ENCODE measurements at regions not wholly inside any gene's neighbourhood (a gene's known extent, or its start where the extent isn't known, plus 50 kb on each side); places are given as distances from the start of the nearest gene placed in this dataset.

DNA sequence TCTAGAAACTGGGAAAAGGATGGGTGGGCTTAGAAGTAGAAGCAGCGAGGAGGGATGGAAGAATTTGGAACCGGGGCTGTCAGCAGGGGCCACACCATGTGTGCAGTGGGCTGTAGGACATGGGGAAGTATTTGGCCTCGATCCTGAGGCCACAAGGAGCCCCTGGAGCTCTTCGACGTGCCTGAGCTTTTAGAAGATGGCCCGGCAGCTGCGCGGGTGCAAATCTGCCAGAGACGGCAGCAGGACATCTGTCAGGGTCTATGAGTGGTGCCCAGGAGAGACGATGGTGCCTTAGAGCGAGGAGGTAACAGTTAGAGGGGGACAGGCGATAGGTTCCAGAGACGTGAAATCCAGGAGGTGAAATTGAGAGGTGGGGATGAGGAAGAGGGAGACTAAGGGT lies 321.1 kb downstream of the UACA start:
- BruUV-seq (replicated peaks): no TSS peak
- Histone ChIP-seq H3K4me2 (ENCODE audit: insufficient read depth, low read length) (no peak overlapping the region), H3K9me3 (replicated peaks; ENCODE audit: control insufficient read depth, insufficient read depth, low read depth, low read length) (no peaks in the 10 kb centered on the region), H4K20me1 (replicated peaks; ENCODE audit: control insufficient read depth, insufficient read depth, low read length) (no peaks in the 10 kb centered on the region), H3K9me1 (ENCODE audit: control insufficient read depth, insufficient read depth, low read length) (no peaks in the 10 kb centered on the region), H3K9ac (ENCODE audit: insufficient read depth in 1 of 2, low read depth in 2 of 2, low read length in 2 of 2) (no peak overlapping the region), H3K27ac (ENCODE audit: extremely low read depth, low read depth, low read length) (no peak overlapping the region), H3K79me2 (ENCODE audit: control insufficient read depth, insufficient read depth, low read length) (no peaks in the 10 kb centered on the region), H3K4me1 (replicated peaks in 1 of 2; ENCODE audit: control insufficient read depth in 2 of 2, insufficient read depth in 2 of 2, low read length in 2 of 2) (peaks cover 36 to 56% of the 10 kb centered on the region in 2 experiments), H3K27me3 (ENCODE audit: control insufficient read depth in 2 of 2, insufficient read depth in 2 of 2, low read length in 2 of 2) (no peaks in the 10 kb centered on the region), H3K4me3 (no peak overlapping the region), H2AFZ (ENCODE audit: low read depth, low read length) (0 out of 2 replicates have a peak overlapping the region, but pooled peaks have one; percentile 12), H3K36me3 (ENCODE audit: control insufficient read depth, insufficient read depth, low read length) (no peaks in the 10 kb centered on the region)
- in situ Hi-C loops (cut with MboI): no loop called here
- POLR2A ChIA-PET: interaction anchor here (0.6 to 1.6 kb wide), 3 partner anchors 9 to 1804 kb away, joined by 3 to 9 read pairs (median 3); no protein-coding TSS in a partner anchor
- TF ChIP-seq FOXK1 (CRISPR knock-in tag; IDR thresholded peaks at IDR 0.05; ENCODE audit: borderline replicate concordance) (no peak), SIRT6 (IDR thresholded peaks at IDR 0.05; ENCODE audit: low read depth, low read length) (no peak), TSC22D4 (tag; IDR thresholded peaks at IDR 0.05) (no peak), HNRNPLL (IDR thresholded peaks at IDR 0.05; ENCODE audit: low read depth, low read length, poor library complexity, severe bottlenecking) (no peak), BMI1 (IDR thresholded peaks at IDR 0.05; ENCODE audit: low read length) (no peak), KDM4B (IDR thresholded peaks at IDR 0.05; ENCODE audit: borderline replicate concordance in 2 of 2, low read depth in 1 of 2) (no peak), ZNF143 (CRISPR knock-in tag; IDR thresholded peaks at IDR 0.05) (no peak), GABPA (tag; conservative IDR thresholded peaks at IDR 0.05; ENCODE audit: low read depth) (no peak), FOS (IDR thresholded peaks at IDR 0.05; ENCODE audit: extremely low read depth, insufficient read length) (no peak), CHCHD3 (CRISPR knock-in tag; IDR thresholded peaks at IDR 0.05) (no peak), ZBED1 (IDR thresholded peaks at IDR 0.05) (no peak), HDAC8 (tag; IDR thresholded peaks at IDR 0.05) (no peak), HNRNPK (IDR thresholded peaks at IDR 0.05; ENCODE audit: low read depth, low read length, poor library complexity, severe bottlenecking) (no peak), TRIM24 (IDR thresholded peaks at IDR 0.05) (no peak), ILK (tag; IDR thresholded peaks at IDR 0.05; ENCODE audit: borderline replicate concordance, low read depth) (no peak), ZNF384 (IDR thresholded peaks at IDR 0.05; ENCODE audit: low read depth, low read length) (no peak), ERF (CRISPR knock-in tag; IDR thresholded peaks at IDR 0.05) (no peak)
- TF ChIP-seq, protein P1, sequence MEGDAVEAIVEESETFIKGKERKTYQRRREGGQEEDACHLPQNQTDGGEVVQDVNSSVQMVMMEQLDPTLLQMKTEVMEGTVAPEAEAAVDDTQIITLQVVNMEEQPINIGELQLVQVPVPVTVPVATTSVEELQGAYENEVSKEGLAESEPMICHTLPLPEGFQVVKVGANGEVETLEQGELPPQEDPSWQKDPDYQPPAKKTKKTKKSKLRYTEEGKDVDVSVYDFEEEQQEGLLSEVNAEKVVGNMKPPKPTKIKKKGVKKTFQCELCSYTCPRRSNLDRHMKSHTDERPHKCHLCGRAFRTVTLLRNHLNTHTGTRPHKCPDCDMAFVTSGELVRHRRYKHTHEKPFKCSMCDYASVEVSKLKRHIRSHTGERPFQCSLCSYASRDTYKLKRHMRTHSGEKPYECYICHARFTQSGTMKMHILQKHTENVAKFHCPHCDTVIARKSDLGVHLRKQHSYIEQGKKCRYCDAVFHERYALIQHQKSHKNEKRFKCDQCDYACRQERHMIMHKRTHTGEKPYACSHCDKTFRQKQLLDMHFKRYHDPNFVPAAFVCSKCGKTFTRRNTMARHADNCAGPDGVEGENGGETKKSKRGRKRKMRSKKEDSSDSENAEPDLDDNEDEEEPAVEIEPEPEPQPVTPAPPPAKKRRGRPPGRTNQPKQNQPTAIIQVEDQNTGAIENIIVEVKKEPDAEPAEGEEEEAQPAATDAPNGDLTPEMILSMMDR (IDR thresholded peaks at IDR 0.05 in 2 of 3, conservative IDR thresholded peaks at IDR 0.05 in 1 of 3; ENCODE audit: insufficient read depth in 2 of 3, low read depth in 1 of 3, low read length in 3 of 3): no peak
- CTCF ChIA-PET (ENCODE audit: low intra/inter-chr PET ratio): no interaction called here
- FAIRE-seq (no peak), ATAC-seq (no peak), DNase-seq (ENCODE audit: extremely low read depth in 1 of 4, low spot score in 3 of 4) (no peak)
- intact Hi-C loops (cut with micrococcal nuclease): no loop called here
- WGBS (ENCODE audit: insufficient coverage, low coverage, missing lambda C conversion rate): 77% methylated on average over 13 of the region's 13 CpGs
